ENCODE measurements at regions not wholly inside any gene's neighbourhood (a gene's known extent, or its start where the extent isn't known, plus 50 kb on each side); places are given as distances from the start of the nearest gene placed in this dataset.

DNA sequence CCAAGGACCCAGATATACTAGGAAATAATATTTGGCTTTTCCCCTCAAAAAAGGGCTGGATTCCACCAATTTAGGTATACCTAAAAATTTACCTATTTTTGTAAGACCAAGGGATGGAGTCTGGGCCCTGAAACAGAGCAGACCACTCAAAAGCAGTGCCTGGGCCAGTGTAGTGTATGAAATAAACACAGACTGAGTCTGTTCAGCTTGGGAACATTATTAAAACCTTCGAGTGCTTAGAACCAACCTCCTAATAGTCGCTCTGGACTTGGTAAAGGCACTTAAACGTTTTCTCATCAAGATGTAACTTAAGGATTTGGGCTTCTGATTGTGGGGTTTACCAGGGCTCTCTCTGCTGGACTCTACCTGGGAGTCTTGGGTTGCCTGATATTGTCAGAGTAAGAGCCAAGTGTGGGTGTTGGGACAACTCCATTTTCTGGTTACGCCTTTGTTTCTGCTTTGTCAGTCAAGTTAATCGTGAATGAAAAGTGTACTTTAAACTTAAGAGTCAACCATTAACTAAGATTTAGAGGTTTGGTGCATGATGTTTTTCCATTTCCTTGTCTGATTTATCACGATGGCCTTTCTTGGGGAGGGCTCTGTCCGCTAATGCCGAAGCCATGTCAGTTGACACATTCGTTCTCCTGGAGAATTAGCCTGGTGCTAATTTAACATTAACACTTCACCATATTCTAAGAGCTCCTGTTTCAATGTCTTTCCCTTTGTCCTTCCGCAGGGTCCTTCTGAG, 221.0 kb upstream of the TPM1 start:
- no peaks in the 10 kb centered on the region for H3K36me3 ChIP-seq (replicated peaks in 1 of 2; ENCODE audit: control insufficient read depth in 2 of 2, insufficient read depth in 2 of 2, low read length in 2 of 2)
- no peak overlapping the region for H2BK15ac ChIP-seq (ENCODE audit: low read length)
- no peak overlapping the region for H3K23ac ChIP-seq (ENCODE audit: low read depth, low read length, poor library complexity)
- no peak overlapping the region for H3K4me3 ChIP-seq (ENCODE audit: low read length in 2 of 2)
- H2BK12ac ChIP-seq (ENCODE audit: low read length), result no peak overlapping the region
- H3K4ac ChIP-seq (ENCODE audit: low read length), result no peak overlapping the region
- H3K27me3 ChIP-seq (ENCODE audit: control insufficient read depth in 3 of 3, insufficient read depth in 3 of 3, low read depth in 1 of 3, low read length in 3 of 3), result no peaks in the 10 kb centered on the region
- no peaks in the 10 kb centered on the region for H3K9me3 ChIP-seq (replicated peaks in 1 of 2; ENCODE audit: control insufficient read depth in 2 of 2, insufficient read depth in 1 of 2, low read depth in 1 of 2, low read length in 2 of 2)
- H4K91ac ChIP-seq (ENCODE audit: low read depth, low read length, poor library complexity), result no peak overlapping the region
- no peak overlapping the region for H3K4me2 ChIP-seq (ENCODE audit: insufficient read depth, low read length, poor library complexity, severe bottlenecking)
- no peak overlapping the region for H4K8ac ChIP-seq (ENCODE audit: low read depth, low read length)
- H3K79me1 ChIP-seq (ENCODE audit: low read depth, low read length), result no peaks in the 10 kb centered on the region
- no peak for DNase-seq (ENCODE audit: low spot score)
- no peak overlapping the region for H3K14ac ChIP-seq (ENCODE audit: low read length)
- H2AFZ ChIP-seq (ENCODE audit: low read length), result no peak overlapping the region
- no peak overlapping the region for H3K9ac ChIP-seq (ENCODE audit: low read depth, low read length, poor library complexity)
- no CpG with 5 or more reads among the region's 10 CpGs for WGBS, 2 donors (ENCODE audit: extremely low coverage in 2 of 2, insufficient read length in 2 of 2, insufficient replicate concordance in 1 of 2)
- no peak overlapping the region for H2AK5ac ChIP-seq (ENCODE audit: low read depth, low read length)
- no peak overlapping the region for H3K27ac ChIP-seq (replicated peaks; ENCODE audit: low read length)
- H2BK120ac ChIP-seq (ENCODE audit: low read depth, low read length), result no peak overlapping the region
- peaks cover 0 to 12% of the 10 kb centered on the region in 2 donors for H3K4me1 ChIP-seq (ENCODE audit: control insufficient read depth in 2 of 2, insufficient read depth in 1 of 2, low read depth in 1 of 2, low read length in 2 of 2)
- no peak overlapping the region for H2BK5ac ChIP-seq (ENCODE audit: low read length)
- H3K18ac ChIP-seq (ENCODE audit: low read length), result no peak overlapping the region

DNA sequence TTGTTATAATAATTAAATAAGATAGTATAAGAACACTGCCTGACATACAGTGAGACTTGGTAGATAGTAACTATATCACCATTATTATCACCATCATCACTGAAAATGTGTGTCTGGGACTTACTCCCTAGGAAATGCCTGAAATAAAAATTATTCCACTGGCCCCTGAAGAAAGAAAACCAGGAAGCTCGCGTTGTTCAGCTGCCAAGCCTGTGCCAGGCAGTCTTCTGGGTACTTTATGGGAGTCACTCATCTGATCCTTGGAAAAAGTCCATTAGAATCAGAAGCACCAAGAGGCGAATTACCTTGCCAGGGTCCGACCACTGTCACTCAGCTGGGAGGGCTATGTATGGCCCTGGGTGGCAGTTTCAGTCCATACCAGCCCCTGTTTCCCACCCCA, 220.3 kb upstream of the TPM1 start:
- H3K79me1 ChIP-seq (ENCODE audit: low read depth, low read length), result no peaks in the 10 kb centered on the region
- no peak overlapping the region for H4K8ac ChIP-seq (ENCODE audit: low read depth, low read length)
- no peak overlapping the region for H3K27ac ChIP-seq (replicated peaks; ENCODE audit: low read length)
- H2BK12ac ChIP-seq (ENCODE audit: low read length), result no peak overlapping the region
- no peak for DNase-seq (ENCODE audit: low spot score)
- H2AK5ac ChIP-seq (ENCODE audit: low read depth, low read length), result no peak overlapping the region
- no peak overlapping the region for H2BK120ac ChIP-seq (ENCODE audit: low read depth, low read length)
- H3K18ac ChIP-seq (ENCODE audit: low read length), result no peak overlapping the region
- no peak overlapping the region for H3K4me3 ChIP-seq (ENCODE audit: low read length in 2 of 2)
- no peaks in the 10 kb centered on the region for H3K9me3 ChIP-seq (replicated peaks in 1 of 2; ENCODE audit: control insufficient read depth in 2 of 2, insufficient read depth in 1 of 2, low read depth in 1 of 2, low read length in 2 of 2)
- H3K14ac ChIP-seq (ENCODE audit: low read length), result no peak overlapping the region
- WGBS, 2 donors (ENCODE audit: extremely low coverage in 2 of 2, insufficient read length in 2 of 2, insufficient replicate concordance in 1 of 2), result no CpG with 5 or more reads among the region's 4 CpGs
- no peak overlapping the region for H3K9ac ChIP-seq (ENCODE audit: low read depth, low read length, poor library complexity)
- no peaks in the 10 kb centered on the region for H3K27me3 ChIP-seq (ENCODE audit: control insufficient read depth in 3 of 3, insufficient read depth in 3 of 3, low read depth in 1 of 3, low read length in 3 of 3)
- H3K36me3 ChIP-seq (replicated peaks in 1 of 2; ENCODE audit: control insufficient read depth in 2 of 2, insufficient read depth in 2 of 2, low read length in 2 of 2), result no peaks in the 10 kb centered on the region
- H2BK5ac ChIP-seq (ENCODE audit: low read length), result no peak overlapping the region
- H2BK15ac ChIP-seq (ENCODE audit: low read length), result no peak overlapping the region
- H4K91ac ChIP-seq (ENCODE audit: low read depth, low read length, poor library complexity), result no peak overlapping the region
- H2AFZ ChIP-seq (ENCODE audit: low read length), result no peak overlapping the region
- H3K4me2 ChIP-seq (ENCODE audit: insufficient read depth, low read length, poor library complexity, severe bottlenecking), result no peak overlapping the region
- no peak overlapping the region for H3K4ac ChIP-seq (ENCODE audit: low read length)
- H3K23ac ChIP-seq (ENCODE audit: low read depth, low read length, poor library complexity), result no peak overlapping the region
- H3K4me1 ChIP-seq (ENCODE audit: control insufficient read depth in 2 of 2, insufficient read depth in 1 of 2, low read depth in 1 of 2, low read length in 2 of 2), result peaks cover 0 to 11% of the 10 kb centered on the region in 2 donors

DNA sequence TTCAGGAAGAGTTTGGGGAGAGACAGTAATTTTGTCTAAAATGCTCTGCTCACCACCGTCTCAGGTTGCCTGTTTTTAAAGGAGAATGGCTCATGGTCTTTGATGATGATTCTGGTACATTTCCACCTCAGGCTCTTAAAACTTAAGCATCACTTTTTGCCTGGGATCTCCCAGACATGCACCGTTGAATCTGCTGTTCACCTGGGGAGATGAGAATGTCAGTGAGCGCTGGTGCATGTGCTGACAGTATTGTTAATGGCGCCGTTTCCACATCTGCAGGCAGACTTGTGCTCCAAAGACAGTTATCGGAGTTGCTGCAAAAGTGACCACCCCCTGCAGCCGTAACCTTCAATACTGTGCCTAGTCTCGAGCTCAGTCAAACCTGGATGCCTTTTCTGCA, 219.0 kb upstream of the TPM1 start:
- Histone ChIP-seq H2BK120ac (ENCODE audit: low read depth, low read length) (no peak overlapping the region), H3K27ac (replicated peaks; ENCODE audit: low read length) (no peak overlapping the region), H2AFZ (ENCODE audit: low read length) (no peak overlapping the region), H3K4me2 (ENCODE audit: insufficient read depth, low read length, poor library complexity, severe bottlenecking) (no peak overlapping the region), H3K4me3 (ENCODE audit: low read length in 2 of 2) (no peak overlapping the region), H4K91ac (ENCODE audit: low read depth, low read length, poor library complexity) (no peak overlapping the region), H3K27me3 (ENCODE audit: control insufficient read depth in 3 of 3, insufficient read depth in 3 of 3, low read depth in 1 of 3, low read length in 3 of 3) (no peaks in the 10 kb centered on the region), H3K4me1 (ENCODE audit: control insufficient read depth in 2 of 2, insufficient read depth in 1 of 2, low read depth in 1 of 2, low read length in 2 of 2) (peaks cover 0 to 11% of the 10 kb centered on the region in 2 donors), H3K4ac (ENCODE audit: low read length) (no peak overlapping the region), H3K9me3 (replicated peaks in 1 of 2; ENCODE audit: control insufficient read depth in 2 of 2, insufficient read depth in 1 of 2, low read depth in 1 of 2, low read length in 2 of 2) (no peaks in the 10 kb centered on the region), H3K18ac (ENCODE audit: low read length) (no peak overlapping the region), H3K14ac (ENCODE audit: low read length) (no peak overlapping the region), H2BK5ac (ENCODE audit: low read length) (no peak overlapping the region), H4K8ac (ENCODE audit: low read depth, low read length) (no peak overlapping the region), H3K9ac (ENCODE audit: low read depth, low read length, poor library complexity) (no peak overlapping the region), H3K23ac (ENCODE audit: low read depth, low read length, poor library complexity) (no peak overlapping the region), H3K36me3 (replicated peaks in 1 of 2; ENCODE audit: control insufficient read depth in 2 of 2, insufficient read depth in 2 of 2, low read length in 2 of 2) (no peaks in the 10 kb centered on the region), H2AK5ac (ENCODE audit: low read depth, low read length) (no peak overlapping the region), H3K79me1 (ENCODE audit: low read depth, low read length) (no peaks in the 10 kb centered on the region), H2BK15ac (ENCODE audit: low read length) (no peak overlapping the region), H2BK12ac (ENCODE audit: low read length) (no peak overlapping the region)
- no CpG with 5 or more reads among the region's 8 CpGs for WGBS, 2 donors (ENCODE audit: extremely low coverage in 2 of 2, insufficient read length in 2 of 2, insufficient replicate concordance in 1 of 2)
- no peak for DNase-seq (ENCODE audit: low spot score)

GRCh38 chr15:62824111-62825015, 218.2 kb upstream of the TPM1 start:
- H3K9me3 ChIP-seq (replicated peaks in 1 of 2; ENCODE audit: control insufficient read depth in 2 of 2, insufficient read depth in 1 of 2, low read depth in 1 of 2, low read length in 2 of 2), result no peaks in the 10 kb centered on the region
- no peak overlapping the region for H3K18ac ChIP-seq (ENCODE audit: low read length)
- H3K9ac ChIP-seq (ENCODE audit: low read depth, low read length, poor library complexity), result no peak overlapping the region
- H2AFZ ChIP-seq (ENCODE audit: low read length), result no peak overlapping the region
- H3K4me1 ChIP-seq (ENCODE audit: control insufficient read depth in 2 of 2, insufficient read depth in 1 of 2, low read depth in 1 of 2, low read length in 2 of 2), result peaks cover 0 to 10% of the 10 kb centered on the region in 2 donors
- H3K4me2 ChIP-seq (ENCODE audit: insufficient read depth, low read length, poor library complexity, severe bottlenecking), result no peak overlapping the region
- no peak overlapping the region for H3K4ac ChIP-seq (ENCODE audit: low read length)
- no peak overlapping the region for H2BK15ac ChIP-seq (ENCODE audit: low read length)
- H2BK120ac ChIP-seq (ENCODE audit: low read depth, low read length), result no peak overlapping the region
- H3K79me1 ChIP-seq (ENCODE audit: low read depth, low read length), result no peaks in the 10 kb centered on the region
- H3K36me3 ChIP-seq (replicated peaks in 1 of 2; ENCODE audit: control insufficient read depth in 2 of 2, insufficient read depth in 2 of 2, low read length in 2 of 2), result no peaks in the 10 kb centered on the region
- H3K27me3 ChIP-seq (ENCODE audit: control insufficient read depth in 3 of 3, insufficient read depth in 3 of 3, low read depth in 1 of 3, low read length in 3 of 3), result no peaks in the 10 kb centered on the region
- H3K27ac ChIP-seq (replicated peaks; ENCODE audit: low read length), result no peak overlapping the region
- no CpG with 5 or more reads among the region's 2 CpGs for WGBS, 2 donors (ENCODE audit: extremely low coverage in 2 of 2, insufficient read length in 2 of 2, insufficient replicate concordance in 1 of 2)
- no peak overlapping the region for H2AK5ac ChIP-seq (ENCODE audit: low read depth, low read length)
- DNase-seq (ENCODE audit: low spot score), result no peak
- H3K14ac ChIP-seq (ENCODE audit: low read length), result no peak overlapping the region
- no peak overlapping the region for H3K23ac ChIP-seq (ENCODE audit: low read depth, low read length, poor library complexity)
- H4K8ac ChIP-seq (ENCODE audit: low read depth, low read length), result no peak overlapping the region
- H2BK5ac ChIP-seq (ENCODE audit: low read length), result no peak overlapping the region
- H4K91ac ChIP-seq (ENCODE audit: low read depth, low read length, poor library complexity), result no peak overlapping the region
- H2BK12ac ChIP-seq (ENCODE audit: low read length), result no peak overlapping the region
- no peak overlapping the region for H3K4me3 ChIP-seq (ENCODE audit: low read length in 2 of 2)
